LNCAP (cell line): ENCODE measurements at regions not wholly inside any gene's neighbourhood (a gene's known extent, or its start where the extent isn't known, plus 50 kb on each side); places are given as distances from the start of the nearest gene placed in this dataset.

Experiments used
- CTCF ChIP-seq: fragments of 450-650 bp; IDR thresholded peaks from 2 replicates; pipeline ENCODE4 v1.5.1; 2017; ENCODE audit warnings: mild to moderate bottlenecking

DNA sequence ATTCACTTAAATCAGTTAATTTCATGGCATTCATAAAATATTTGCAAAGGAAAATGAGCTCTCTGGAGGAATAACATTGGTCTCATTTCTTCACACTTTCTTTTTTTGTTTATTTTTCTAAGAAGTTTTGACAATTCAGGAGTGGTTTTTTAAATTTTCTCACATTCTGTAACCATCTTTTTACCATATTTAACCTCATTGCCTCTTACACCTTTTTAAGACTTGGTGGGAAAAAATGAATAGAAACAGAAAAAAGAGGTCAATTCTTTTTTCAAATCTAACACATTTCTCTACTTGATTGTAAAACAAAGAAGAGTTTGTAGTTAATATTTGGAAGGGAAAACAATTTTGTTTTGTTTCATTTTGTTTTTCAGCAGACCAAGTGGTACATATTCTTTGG, 1034.7 kb upstream of the RAG2 start:
- no peak for TF ChIP-seq CTCF

- TF ChIP-seq CTCF, result no peak
Measured at GRCh38 chr11:37630866-37631265, 1032.8 kb upstream of the RAG2 start.

DNA sequence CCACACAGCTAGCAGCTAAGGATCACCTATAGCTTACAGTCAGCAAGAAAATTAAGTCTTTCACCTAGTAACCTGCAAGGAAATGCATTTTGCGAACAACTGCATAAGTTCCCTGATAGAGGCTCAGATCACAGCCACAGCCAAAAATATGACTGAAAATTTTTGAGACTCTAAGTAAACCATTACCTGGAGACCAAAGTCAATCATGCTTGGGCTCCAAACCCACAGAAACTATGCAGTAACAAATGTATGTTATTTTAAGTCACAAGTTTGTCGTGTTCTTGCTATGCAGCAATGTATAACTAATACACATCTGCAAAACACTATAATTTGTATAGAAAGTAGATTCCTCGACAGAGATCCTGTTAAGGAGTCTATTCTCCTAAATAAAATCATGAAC, 1025.7 kb upstream of the RAG2 start:
- no peak for TF ChIP-seq CTCF

DNA sequence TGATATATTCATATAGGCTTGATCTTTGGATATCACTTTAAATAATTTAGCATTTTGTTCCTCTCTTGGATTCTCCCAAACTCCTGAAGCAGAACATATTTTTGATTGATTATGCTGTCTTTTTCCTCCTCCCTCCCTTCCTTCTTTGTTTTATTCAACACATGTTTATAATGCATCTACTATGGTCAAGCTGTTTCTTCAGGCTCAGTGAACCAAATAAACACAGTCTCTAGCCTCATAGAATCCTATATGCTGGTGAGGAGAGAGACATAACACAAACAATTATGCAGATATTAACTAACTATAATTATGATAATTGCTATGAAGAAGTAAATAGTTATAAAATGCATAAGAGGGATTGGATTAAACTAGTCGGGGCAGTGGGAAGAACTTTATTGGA, 1023.6 kb upstream of the RAG2 start:
- TF ChIP-seq CTCF, result no peak

DNA sequence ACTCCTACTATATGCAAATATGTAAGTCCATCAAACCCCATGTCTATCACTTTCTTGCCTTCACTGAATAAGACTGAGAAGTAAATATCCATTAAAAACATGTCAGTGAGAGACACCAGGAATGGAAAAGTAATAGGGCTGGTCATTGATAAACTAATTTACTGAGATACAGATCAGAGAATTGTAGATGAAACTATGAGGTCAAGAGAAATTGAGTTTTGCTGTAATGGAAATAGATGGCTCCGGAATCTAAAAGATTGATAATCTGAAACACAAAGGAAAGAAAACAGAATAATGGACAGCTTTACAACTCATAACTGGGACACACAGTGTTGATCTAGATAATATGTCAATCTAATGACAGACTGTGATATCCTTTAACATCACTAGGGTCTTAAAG, 1018.3 kb upstream of the RAG2 start:
- TF ChIP-seq CTCF, result no peak

DNA sequence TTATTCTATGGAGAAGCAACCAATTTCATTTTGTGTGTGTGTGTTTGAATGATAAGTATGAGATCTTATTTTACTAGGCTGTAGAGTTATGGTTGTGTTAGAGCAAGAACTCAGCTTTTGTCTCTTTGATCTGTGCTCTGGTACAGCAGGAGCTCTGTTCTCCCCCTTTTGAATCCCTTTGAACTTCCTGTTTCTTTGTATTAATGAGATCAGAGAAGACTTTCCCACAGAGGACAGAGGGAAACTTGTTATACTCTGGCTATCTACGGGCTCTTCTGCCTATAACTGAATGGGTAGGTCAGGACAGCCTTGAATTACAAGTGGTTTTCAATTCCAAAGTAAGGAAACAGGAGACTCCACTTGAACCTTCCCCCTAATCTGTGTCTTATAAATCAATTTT, 1015.0 kb upstream of the RAG2 start:
- TF ChIP-seq CTCF, result no peak

DNA sequence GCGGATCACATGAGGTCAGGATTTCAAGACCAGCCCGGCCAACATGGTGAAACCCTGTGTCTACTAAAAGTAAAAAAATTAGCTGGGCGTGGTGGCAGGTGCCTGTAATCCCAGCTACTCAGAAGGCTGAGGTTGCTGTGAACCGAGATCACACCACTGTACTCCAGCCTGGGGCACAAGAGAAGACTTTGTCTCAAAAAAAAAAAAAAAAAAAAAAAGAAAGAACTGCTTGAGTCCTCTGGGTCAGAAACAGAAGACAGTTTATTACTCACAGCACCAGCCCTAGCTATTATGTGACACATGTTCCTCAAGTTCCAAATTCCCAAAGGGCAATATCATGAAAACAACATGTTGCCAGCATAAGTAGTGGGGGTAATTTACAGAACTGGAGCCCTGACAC, 1014.1 kb upstream of the RAG2 start:
- no peak for TF ChIP-seq CTCF

DNA sequence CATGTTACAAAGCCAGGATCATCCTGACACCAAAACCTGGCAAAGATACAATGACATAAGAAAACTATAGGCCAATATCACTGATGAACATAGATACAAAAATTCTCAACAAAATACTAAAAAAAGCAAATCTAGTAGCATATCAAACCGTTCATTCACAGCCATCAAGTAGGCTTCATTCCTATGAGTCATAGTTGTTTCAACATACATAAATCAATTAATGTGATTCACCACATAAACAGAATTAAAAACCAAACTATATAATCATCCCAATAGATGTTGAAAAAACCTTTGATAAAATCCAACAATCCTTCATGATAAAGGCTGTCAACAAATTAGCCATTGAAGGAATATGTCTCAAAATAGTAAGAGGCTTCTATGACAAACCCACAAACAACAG, 1007.2 kb upstream of the RAG2 start:
- TF ChIP-seq CTCF, result no peak
